ENCODE measurements at regions not wholly inside any gene's neighbourhood (a gene's known extent, or its start where the extent isn't known, plus 50 kb on each side); places are given as distances from the start of the nearest gene placed in this dataset.

GRCh38 chr13:83178008-83178407, 704.3 kb downstream of the SLITRK1 start:
- FAIRE-seq (no peak), ATAC-seq (no peak), DNase-seq (ENCODE audit: low read depth in 1 of 2, low spot score in 1 of 2) (no peak)
- WGBS (ENCODE audit: missing lambda C conversion rate): 0% methylated on average over 1 of the region's 1 CpG
- Histone ChIP-seq H3K27ac (no peak overlapping the region), H3K9me3 (no peaks in the 10 kb centered on the region), H3K4me3 (no peak overlapping the region), H3K4me1 (no peaks in the 10 kb centered on the region), H3K4me2 (no peak overlapping the region)
- TF ChIP-seq MAFK (IDR thresholded peaks at IDR 0.05; ENCODE audit: partially characterized antibody) (no peak), NR3C1 (IDR thresholded peaks at IDR 0.05) (no peak), CTCF (IDR thresholded peaks at IDR 0.05) (no peak), CEBPB (IDR thresholded peaks at IDR 0.05) (no peak), ZSCAN20 (CRISPR knock-in tag; IDR thresholded peaks at IDR 0.05) (no peak), KDM5A (IDR thresholded peaks at IDR 0.05) (no peak), MAX (IDR thresholded peaks at IDR 0.05) (no peak), SMC3 (IDR thresholded peaks at IDR 0.05) (no peak), EHMT2 (IDR thresholded peaks at IDR 0.05; ENCODE audit: low read depth) (no peak)
- ChIA-PET CTCF (no interaction called here), POLR2A (no interaction called here)

- Histone ChIP-seq H3K4me2 (no peak overlapping the region), H3K27ac (no peak overlapping the region), H3K9me3 (no peaks in the 10 kb centered on the region), H3K4me3 (no peak overlapping the region), H3K4me1 (no peaks in the 10 kb centered on the region)
- POLR2A ChIA-PET: no interaction called here
- FAIRE-seq (no peak), ATAC-seq (no peak), DNase-seq (ENCODE audit: low read depth in 1 of 2, low spot score in 1 of 2) (no peak)
- CTCF ChIA-PET: no interaction called here
- TF ChIP-seq TFCP2L1 (CRISPR knock-in tag; IDR thresholded peaks at IDR 0.05) (no peak), RNF2 (IDR thresholded peaks at IDR 0.05; ENCODE audit: borderline replicate concordance, low read depth) (no peak), HOXB5 (CRISPR knock-in tag; IDR thresholded peaks at IDR 0.05) (no peak), FOSL2 (IDR thresholded peaks at IDR 0.05) (no peak), FOSL2 (CRISPR knock-in tag; IDR thresholded peaks at IDR 0.05) (no peak), JUN (IDR thresholded peaks at IDR 0.05) (no peak), CHD4 (IDR thresholded peaks at IDR 0.05; ENCODE audit: borderline replicate concordance) (no peak), CTCF (IDR thresholded peaks at IDR 0.05) (no peak), REST (IDR thresholded peaks at IDR 0.05) (no peak), HOXA7 (CRISPR knock-in tag; IDR thresholded peaks at IDR 0.05) (no peak), HDAC2 (IDR thresholded peaks at IDR 0.05) (no peak), HEYL (CRISPR knock-in tag; IDR thresholded peaks at IDR 0.05) (no peak)
- TF ChIP-seq, protein P1, sequence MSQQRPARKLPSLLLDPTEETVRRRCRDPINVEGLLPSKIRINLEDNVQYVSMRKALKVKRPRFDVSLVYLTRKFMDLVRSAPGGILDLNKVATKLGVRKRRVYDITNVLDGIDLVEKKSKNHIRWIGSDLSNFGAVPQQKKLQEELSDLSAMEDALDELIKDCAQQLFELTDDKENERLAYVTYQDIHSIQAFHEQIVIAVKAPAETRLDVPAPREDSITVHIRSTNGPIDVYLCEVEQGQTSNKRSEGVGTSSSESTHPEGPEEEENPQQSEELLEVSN (IDR thresholded peaks at IDR 0.05; ENCODE audit: borderline replicate concordance, low read depth): no peak
- WGBS (ENCODE audit: missing lambda C conversion rate): 50% methylated on average over 1 of the region's 1 CpG
Observed at GRCh38 chr13:83168590-83168989, 713.7 kb downstream of the SLITRK1 start.

All from A549 (cell line).